Activated naive CD8-positive, alpha-beta T cell treated with anti-CD3 and anti-CD28 coated beads, Interleukin-2, amount 10 ng/mL, durations not matched to agents 7 days and 5 days (primary cell): ENCODE measurements at regions not wholly inside any gene's neighbourhood (a gene's known extent, or its start where the extent isn't known, plus 50 kb on each side); places are given as distances from the start of the nearest gene placed in this dataset.
"Not testable (repeated sequence)": the region's sequence is repeated elsewhere in the genome, so short reads cannot be mapped to it uniquely, and the experiment has no call there.

Experiments
- ATAC-seq: fragments of 150-1000 bp; cut with Tn5 transposase; one replicate; pipeline ENCODE4 v1.10.0; 2021; ENCODE audit warnings: low read depth, moderate library complexity
- POLR2A ChIA-PET: fragments of 350-600 bp; sonication (Branson Sonifier 250); formaldehyde crosslinking; loops from one replicate; lab custom pipeline; 2021; ENCODE audit warnings: antibody characterized with exemption; lab: Charles Lee
- DNase-seq: peaks from one replicate; pipeline ENCODE4 v3.0.0; 2021
- H3K27ac Mint-ChIP-seq: one replicate; pipeline ENCODE4 v1.8.0; 2022; ENCODE audit warnings: mild to moderate bottlenecking, mixed read lengths
- H3K27me3 Mint-ChIP-seq: one replicate; pipeline ENCODE4 v1.8.0; 2022; ENCODE audit warnings: mild to moderate bottlenecking, moderate library complexity, mixed read lengths
- H3K36me3 Mint-ChIP-seq: one replicate; pipeline ENCODE4 v1.8.0; 2021; ENCODE audit warnings: mild to moderate bottlenecking, mixed read lengths
- H3K4me1 Mint-ChIP-seq: one replicate; pipeline ENCODE4 v1.8.0; 2021; ENCODE audit warnings: mixed read lengths
- H3K4me3 Mint-ChIP-seq: one replicate; pipeline ENCODE4 v1.8.0; 2022; ENCODE audit warnings: mild to moderate bottlenecking, moderate library complexity, mixed read lengths
- H3K9me3 Mint-ChIP-seq: one replicate; pipeline ENCODE4 v1.8.0; 2021; ENCODE audit warnings: mixed read lengths

DNA sequence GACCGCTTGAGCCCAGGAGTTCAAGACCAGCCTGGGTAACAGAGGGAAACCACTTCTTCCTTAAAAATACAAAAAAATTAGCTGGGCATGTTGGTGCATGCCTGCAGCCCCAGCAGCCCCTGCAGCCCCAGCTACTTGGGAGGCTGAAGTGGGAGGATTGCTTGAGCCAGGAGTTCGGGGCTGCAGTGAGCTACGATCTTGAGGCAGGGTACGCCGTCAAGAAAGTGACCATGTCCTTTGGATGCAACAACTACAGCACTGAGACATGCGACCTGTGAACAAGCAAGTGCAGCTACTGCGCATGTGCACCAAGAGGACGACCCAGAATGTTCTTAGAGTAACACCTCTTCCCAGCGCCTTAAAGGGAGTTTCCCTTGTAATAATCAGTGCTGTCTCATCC is 66.6 kb upstream of the ZNF479 start:
- Mint-ChIP-seq H3K4me1 (no peaks in the 10 kb centered on the region), H3K27ac (no peak overlapping the region), H3K9me3 (peaks cover 2% of the 10 kb centered on the region), H3K27me3 (no peaks in the 10 kb centered on the region), H3K4me3 (no peak overlapping the region), H3K36me3 (no peaks in the 10 kb centered on the region)
- DNase-seq (no peak), ATAC-seq (no peak)
- POLR2A ChIA-PET: no interaction called here

DNA sequence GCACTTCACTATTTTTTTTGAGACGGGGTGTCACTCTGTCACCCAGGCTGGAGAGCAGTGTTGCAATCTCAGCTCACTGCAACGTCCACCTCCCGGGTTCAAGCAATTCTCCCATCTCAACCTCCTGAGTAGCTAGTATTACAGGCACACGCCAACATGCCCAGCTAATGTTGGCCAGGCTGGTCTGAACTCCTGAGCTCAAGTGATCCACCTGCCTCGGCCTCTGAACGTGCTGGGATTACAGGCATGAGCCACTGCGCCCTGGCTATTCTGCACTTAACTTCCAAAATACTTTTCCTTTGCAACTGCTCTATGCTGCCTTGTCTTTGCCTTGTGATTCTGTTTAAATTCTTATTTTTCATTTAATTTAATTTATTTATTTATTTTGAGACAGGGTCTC is 67.0 kb upstream of the ZNF479 start:
- POLR2A ChIA-PET: no interaction called here
- no peak overlapping the region for H3K4me3 Mint-ChIP-seq
- DNase-seq (no peak), ATAC-seq (no peak)
- peaks cover 2% of the 10 kb centered on the region for H3K9me3 Mint-ChIP-seq
- H3K36me3 Mint-ChIP-seq: no peaks in the 10 kb centered on the region
- no peaks in the 10 kb centered on the region for H3K27me3 Mint-ChIP-seq
- no peak overlapping the region for H3K27ac Mint-ChIP-seq
- no peaks in the 10 kb centered on the region for H3K4me1 Mint-ChIP-seq

DNA sequence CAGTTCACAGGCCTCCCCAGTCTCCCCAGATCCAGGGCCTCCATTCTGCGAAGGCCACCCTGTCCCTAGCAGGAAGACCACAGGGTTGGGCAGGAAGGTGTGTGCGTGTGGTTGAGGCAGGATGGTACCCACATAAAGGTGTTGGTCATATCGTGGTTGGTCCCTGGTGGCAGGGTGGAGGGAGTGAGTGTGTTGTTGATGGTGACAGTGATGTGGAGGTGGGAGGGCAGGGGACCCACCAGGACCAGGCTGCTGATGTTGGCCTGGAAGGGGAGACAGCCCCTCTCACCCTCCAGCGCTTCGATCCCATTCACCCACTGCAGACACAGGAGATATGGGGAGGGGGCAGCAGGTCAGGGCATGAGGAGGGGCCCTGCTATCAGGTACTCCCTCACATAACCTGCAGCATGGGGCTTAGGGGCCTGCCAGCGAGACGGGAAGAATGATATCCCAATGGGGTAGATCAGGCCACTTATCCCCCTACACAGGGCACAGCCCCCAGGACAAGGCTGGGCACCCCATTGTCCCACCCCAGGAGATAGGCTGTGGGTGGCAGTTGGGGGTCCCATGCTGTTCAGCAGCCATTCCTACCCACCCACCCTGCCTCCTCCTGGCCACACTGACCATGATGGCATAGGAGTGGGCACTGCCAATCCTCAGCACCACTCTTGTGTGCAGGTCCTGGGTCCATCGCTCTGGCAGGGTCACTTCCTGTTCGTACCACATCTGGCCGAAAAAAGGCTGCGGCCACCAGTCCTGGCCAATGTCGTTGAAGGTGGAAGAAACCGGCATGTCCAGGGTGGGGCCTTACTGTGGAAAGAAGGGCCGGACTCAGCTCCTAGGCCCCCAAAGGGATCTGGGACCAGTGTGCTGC is 69.0 kb upstream of the ZNF479 start:
- Mint-ChIP-seq H3K27ac (no peak overlapping the region), H3K4me3 (no peak overlapping the region), H3K27me3 (no peaks in the 10 kb centered on the region), H3K36me3 (no peaks in the 10 kb centered on the region), H3K4me1 (no peaks in the 10 kb centered on the region), H3K9me3 (peaks cover 2% of the 10 kb centered on the region)
- ATAC-seq (no peak), DNase-seq (no peak)
- POLR2A ChIA-PET: no interaction called here

DNA sequence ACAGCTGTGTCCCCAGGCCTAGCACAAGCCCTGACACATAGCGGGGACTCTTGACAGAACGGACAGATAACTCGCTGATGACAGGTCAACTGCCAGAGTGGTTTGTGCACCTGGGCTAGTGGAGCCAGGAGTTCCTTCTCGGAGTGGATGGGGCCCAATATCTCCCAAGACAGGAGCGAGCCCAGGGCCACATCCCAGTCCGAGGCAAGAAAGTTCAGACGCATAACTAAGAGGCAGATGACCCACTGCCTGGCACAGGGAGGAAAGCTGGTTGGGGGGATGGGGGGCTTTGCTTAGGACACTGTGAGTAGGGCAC is 69.6 kb upstream of the ZNF479 start:
- no peaks in the 10 kb centered on the region for H3K4me1 Mint-ChIP-seq
- ATAC-seq (no peak), DNase-seq (no peak)
- no peaks in the 10 kb centered on the region for H3K36me3 Mint-ChIP-seq
- no peaks in the 10 kb centered on the region for H3K27me3 Mint-ChIP-seq
- H3K4me3 Mint-ChIP-seq: no peak overlapping the region
- POLR2A ChIA-PET: no interaction called here
- H3K9me3 Mint-ChIP-seq: peaks cover 2% of the 10 kb centered on the region
- no peak overlapping the region for H3K27ac Mint-ChIP-seq

DNA sequence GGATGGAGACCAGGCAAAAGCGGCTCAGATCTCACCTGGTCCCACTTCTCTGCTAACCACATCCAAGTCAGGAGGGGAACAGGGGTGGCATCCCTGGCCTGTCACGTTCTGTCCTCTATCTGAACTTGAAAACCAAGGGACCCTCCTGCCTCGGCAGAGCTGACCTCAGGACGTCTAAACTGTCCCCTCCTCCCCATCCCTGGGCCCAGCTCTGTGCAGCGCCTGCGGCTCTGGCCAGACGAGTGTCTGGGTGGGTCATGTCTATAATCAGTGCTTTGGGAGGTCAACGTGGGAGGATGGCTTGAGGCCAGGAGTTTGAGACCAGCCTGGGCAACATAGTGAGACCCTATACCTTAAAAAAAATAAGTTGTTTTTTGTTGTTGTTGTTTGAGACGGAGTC is 70.0 kb upstream of the ZNF479 start:
- POLR2A ChIA-PET: no interaction called here
- H3K4me3 Mint-ChIP-seq: no peak overlapping the region
- ATAC-seq (no peak), DNase-seq (no peak)
- H3K27me3 Mint-ChIP-seq: no peaks in the 10 kb centered on the region
- H3K36me3 Mint-ChIP-seq: no peaks in the 10 kb centered on the region
- no peak overlapping the region for H3K27ac Mint-ChIP-seq
- no peaks in the 10 kb centered on the region for H3K4me1 Mint-ChIP-seq
- peaks cover 3% of the 10 kb centered on the region for H3K9me3 Mint-ChIP-seq

DNA sequence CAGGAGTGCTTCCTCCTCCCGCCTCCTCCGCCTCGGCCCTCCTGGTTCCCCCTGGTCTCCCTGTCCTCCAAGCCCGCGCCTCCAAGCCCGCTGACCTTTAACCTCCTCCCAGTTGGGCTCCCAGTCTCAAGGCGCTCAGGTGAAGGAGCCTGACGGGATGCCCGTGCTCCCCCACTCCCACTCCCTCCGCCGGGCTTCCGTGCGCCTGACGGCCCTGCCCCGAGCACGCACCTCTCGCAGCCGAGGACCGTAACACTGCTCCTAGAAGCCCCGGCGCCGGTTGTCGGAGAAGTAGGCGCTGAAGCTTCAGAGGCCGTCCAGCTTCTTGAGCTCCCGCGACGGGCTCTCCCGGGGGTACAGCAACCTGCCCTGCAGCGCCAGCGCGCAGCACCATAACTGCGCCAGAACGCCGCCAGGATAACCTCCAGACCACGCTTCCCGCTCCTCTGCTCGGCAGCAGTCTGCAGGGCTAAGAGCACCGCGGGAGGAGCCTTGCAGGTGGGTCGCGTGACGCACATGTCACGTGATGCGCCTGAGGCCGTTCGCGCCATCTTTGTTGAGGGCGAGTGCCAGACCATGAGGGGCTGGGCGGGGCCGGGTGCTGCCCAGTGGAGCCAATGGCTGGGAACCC is 71.0 kb upstream of the ZNF479 start:
- Mint-ChIP-seq H3K27me3 (no peaks in the 10 kb centered on the region), H3K9me3 (peaks cover 7% of the 10 kb centered on the region), H3K36me3 (no peaks in the 10 kb centered on the region), H3K27ac (no peak overlapping the region), H3K4me3 (no peak overlapping the region), H3K4me1 (no peaks in the 10 kb centered on the region)
- ATAC-seq: no peak
- no peak for DNase-seq
- POLR2A ChIA-PET: no interaction called here

DNA sequence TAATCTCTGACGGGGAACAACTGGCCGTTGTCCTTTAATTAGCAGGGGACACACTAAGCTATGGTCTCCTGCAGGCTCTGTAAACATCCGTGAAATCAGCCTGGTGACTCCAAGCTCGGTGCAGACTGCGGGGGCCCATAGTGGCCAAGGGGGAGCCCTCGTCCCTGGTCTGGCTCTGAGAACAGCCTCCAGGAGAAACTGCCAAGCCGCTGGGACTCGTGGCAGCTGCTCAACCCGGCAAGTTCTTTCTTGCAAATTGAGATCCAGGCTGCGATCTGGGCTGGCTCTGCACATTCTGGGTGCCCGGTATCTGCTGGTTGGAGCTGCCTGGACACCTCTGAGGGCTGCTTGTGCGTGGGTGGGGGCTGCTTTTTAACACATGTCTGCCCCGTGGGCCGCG is 71.6 kb upstream of the ZNF479 start:
- H3K4me3 Mint-ChIP-seq, H3K27ac Mint-ChIP-seq, DNase-seq, H3K9me3 Mint-ChIP-seq, ATAC-seq, H3K4me1 Mint-ChIP-seq, H3K36me3 Mint-ChIP-seq, POLR2A ChIA-PET, H3K27me3 Mint-ChIP-seq: not testable (repeated sequence)

DNA sequence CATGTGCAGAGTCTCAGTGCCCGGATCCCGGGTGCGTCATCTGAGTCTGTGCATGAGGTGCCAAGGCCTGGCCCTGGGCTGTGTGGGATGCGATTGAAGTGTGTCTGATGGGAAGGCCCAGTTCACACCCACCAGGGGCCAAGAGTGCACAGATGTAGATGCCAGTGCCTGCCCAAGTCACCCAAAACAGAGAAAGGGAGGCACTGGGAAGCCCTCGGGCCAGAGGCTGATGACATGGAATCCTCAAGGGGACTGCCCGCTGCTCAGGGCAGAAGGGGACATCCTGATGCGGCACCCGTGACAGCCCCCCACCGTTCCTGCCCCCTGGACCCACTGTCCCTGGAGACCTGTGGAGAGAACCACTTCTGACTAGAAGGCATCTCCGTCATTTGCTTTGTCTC is 72.2 kb upstream of the ZNF479 start:
- peaks cover 12% of the 10 kb centered on the region for H3K9me3 Mint-ChIP-seq
- no peak overlapping the region for H3K4me3 Mint-ChIP-seq
- POLR2A ChIA-PET: no interaction called here
- no peaks in the 10 kb centered on the region for H3K4me1 Mint-ChIP-seq
- ATAC-seq: no peak
- no peaks in the 10 kb centered on the region for H3K27me3 Mint-ChIP-seq
- DNase-seq: no peak
- no peaks in the 10 kb centered on the region for H3K36me3 Mint-ChIP-seq
- no peak overlapping the region for H3K27ac Mint-ChIP-seq

DNA sequence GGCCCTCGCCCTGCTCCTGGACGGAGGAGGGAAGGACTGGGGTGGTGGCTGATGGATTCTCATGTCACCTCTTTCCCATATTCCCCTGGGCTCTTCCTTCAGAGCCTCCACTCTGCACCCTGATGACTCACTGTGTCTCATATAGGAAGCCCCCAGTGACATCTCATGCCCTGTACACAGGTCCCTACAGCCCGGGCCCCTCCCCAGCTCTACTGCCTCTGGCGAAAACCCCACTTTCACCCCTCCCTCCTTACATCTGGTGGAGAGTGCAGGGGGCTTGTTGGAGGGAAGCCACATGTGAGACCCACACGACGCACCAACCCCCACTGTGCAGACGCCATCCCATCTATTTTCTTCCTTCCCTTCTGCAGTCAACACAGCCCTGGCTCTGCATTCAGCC is 72.8 kb upstream of the ZNF479 start:
- H3K4me1 Mint-ChIP-seq: no peaks in the 10 kb centered on the region
- H3K4me3 Mint-ChIP-seq: no peak overlapping the region
- no peaks in the 10 kb centered on the region for H3K36me3 Mint-ChIP-seq
- DNase-seq (no peak), ATAC-seq (no peak)
- no peak overlapping the region for H3K27ac Mint-ChIP-seq
- POLR2A ChIA-PET: no interaction called here
- no peaks in the 10 kb centered on the region for H3K27me3 Mint-ChIP-seq
- peaks cover 12% of the 10 kb centered on the region for H3K9me3 Mint-ChIP-seq

DNA sequence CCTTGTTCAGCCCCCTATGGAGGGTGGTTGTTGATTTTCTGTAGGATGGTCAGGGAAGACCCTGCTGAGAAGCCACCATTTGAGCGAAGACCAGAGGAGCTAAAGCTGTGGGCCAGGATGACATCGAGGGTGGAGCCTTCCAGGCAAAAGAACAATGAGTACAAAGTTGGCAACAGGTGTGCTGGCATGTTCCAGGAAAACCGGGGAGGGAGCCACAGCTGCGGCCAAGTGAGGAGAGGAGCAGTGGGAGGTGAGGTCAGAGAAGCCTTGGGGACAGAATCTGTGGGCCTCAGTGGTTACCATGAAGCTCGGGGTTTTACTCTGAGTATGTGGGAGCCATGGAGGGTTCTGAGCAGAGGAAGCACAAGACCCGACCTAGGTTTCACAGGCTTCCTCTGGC is 75.6 kb upstream of the ZNF479 start:
- Mint-ChIP-seq H3K36me3 (no peaks in the 10 kb centered on the region), H3K4me1 (no peaks in the 10 kb centered on the region), H3K4me3 (no peak overlapping the region), H3K9me3 (peaks cover 13% of the 10 kb centered on the region), H3K27me3 (no peaks in the 10 kb centered on the region), H3K27ac (no peak overlapping the region)
- no peak for DNase-seq
- POLR2A ChIA-PET: no interaction called here
- no peak for ATAC-seq

DNA sequence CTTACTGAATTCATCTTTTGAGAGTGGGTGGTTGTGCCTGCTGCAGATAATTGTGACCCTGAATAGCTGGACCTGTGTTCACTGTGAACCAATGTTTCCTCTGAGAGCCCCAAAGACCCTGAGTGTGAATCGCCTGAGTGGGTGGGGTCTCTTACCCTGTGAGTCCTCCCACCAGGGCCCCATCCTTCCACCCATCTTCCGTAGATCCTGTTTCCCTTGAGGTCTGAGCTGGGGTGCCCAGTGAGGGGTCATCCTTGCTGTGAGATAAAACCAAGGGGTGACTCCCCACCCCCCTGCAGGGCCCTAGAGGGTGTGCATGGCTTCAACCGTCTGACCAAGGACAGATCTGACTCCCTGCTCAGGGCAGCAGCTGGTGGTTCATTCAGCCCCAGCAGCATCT is 78.0 kb upstream of the ZNF479 start:
- no peaks in the 10 kb centered on the region for H3K4me1 Mint-ChIP-seq
- H3K36me3 Mint-ChIP-seq: no peaks in the 10 kb centered on the region
- DNase-seq (no peak), ATAC-seq (no peak)
- no peaks in the 10 kb centered on the region for H3K27me3 Mint-ChIP-seq
- H3K4me3 Mint-ChIP-seq: no peak overlapping the region
- no peak overlapping the region for H3K27ac Mint-ChIP-seq
- peaks cover 18% of the 10 kb centered on the region for H3K9me3 Mint-ChIP-seq
- POLR2A ChIA-PET: no interaction called here

DNA sequence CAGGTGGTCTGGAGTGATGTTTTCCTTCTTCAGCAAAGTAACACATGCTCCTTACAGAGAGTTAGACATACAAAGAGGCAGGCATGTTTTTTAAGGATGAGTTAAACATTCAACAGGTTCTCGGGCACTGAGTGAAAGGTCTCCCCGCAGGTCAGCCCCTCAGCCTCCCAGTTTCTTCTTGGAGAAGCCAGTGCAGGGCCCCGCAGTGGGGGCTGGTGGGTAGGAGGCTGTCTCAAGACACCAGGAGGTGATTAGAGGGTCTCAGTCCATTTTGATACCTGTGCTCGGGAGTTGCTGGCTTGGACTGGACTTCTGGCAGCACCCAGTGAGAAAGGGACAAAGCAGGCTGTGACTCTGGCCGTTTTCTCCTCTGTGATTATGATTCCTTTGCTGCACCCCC is 78.6 kb upstream of the ZNF479 start:
- no peak overlapping the region for H3K4me3 Mint-ChIP-seq
- ATAC-seq (no peak), DNase-seq (no peak)
- H3K36me3 Mint-ChIP-seq: no peaks in the 10 kb centered on the region
- no peaks in the 10 kb centered on the region for H3K4me1 Mint-ChIP-seq
- no peaks in the 10 kb centered on the region for H3K27me3 Mint-ChIP-seq
- no peak overlapping the region for H3K27ac Mint-ChIP-seq
- peaks cover 24% of the 10 kb centered on the region for H3K9me3 Mint-ChIP-seq
- POLR2A ChIA-PET: no interaction called here

DNA sequence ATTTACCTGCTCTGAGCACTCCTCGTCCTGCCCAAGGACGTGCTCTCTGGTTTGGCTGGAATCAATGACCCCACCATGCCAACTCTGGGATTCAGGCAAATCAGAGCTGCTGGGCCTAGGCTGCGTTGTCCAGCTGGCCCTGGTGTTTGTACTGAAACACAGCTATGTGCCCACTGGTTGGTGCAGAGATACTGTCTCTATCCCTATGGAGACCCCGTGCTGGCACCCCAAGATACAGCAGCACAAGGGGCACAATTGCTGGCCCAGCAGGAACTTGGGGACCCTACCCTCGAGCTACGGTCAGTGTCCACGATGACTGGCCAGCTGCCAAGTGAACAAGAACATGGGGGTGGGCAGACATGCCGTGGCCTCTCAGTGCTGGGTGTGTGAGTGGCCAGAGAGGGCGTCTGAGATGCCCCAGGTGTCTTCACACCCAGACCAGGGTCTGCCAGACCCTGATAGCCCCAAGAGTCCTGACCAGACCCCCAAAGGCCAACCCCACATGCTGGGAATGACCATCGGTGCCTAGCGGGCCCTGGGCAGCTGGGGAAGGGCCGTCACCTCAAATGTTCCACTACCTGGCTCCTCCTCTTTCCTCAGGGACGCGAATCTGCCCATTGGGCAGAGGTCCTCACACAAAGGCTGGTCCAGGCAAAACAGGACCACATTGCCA is 79.3 kb upstream of the ZNF479 start:
- DNase-seq: no peak
- Mint-ChIP-seq H3K4me1 (no peaks in the 10 kb centered on the region), H3K4me3 (no peak overlapping the region), H3K27me3 (no peaks in the 10 kb centered on the region), H3K9me3 (peaks cover 27% of the 10 kb centered on the region), H3K27ac (no peak overlapping the region), H3K36me3 (no peaks in the 10 kb centered on the region)
- POLR2A ChIA-PET: no interaction called here
- no peak for ATAC-seq

DNA sequence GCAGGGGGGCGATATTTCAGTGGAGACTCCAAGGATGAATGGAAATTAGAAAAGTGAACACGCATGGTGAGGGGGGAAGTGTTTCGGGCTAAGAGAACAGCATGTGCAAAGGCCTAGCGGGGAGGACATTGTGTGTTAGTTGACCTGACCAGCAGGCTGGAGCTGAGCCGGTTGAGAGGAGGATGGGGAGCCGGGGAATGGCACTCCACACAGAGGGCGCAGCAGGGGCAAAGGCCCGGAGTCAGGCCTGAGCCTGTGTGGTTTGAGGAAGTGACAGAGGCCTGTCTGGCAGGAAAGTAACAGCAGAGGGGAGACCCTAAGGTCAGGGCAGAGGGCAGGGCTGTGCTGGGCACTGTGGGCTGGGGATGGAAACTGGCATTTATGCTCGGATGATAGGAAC is 83.2 kb upstream of the ZNF479 start:
- Mint-ChIP-seq H3K27ac (no peak overlapping the region), H3K27me3 (no peaks in the 10 kb centered on the region)
- POLR2A ChIA-PET: no interaction called here

More for the DNA sequence above, 83.2 kb upstream of the ZNF479 start:
- Mint-ChIP-seq H3K4me3 (no peak overlapping the region), H3K9me3 (peaks cover 50% of the 10 kb centered on the region), H3K4me1 (no peaks in the 10 kb centered on the region), H3K36me3 (peaks cover 5% of the 10 kb centered on the region)
- ATAC-seq: no peak
- DNase-seq: no peak
